ENCODE measurements at regions not wholly inside any gene's neighbourhood (a gene's known extent, or its start where the extent isn't known, plus 50 kb on each side); places are given as distances from the start of the nearest gene placed in this dataset.

DNA sequence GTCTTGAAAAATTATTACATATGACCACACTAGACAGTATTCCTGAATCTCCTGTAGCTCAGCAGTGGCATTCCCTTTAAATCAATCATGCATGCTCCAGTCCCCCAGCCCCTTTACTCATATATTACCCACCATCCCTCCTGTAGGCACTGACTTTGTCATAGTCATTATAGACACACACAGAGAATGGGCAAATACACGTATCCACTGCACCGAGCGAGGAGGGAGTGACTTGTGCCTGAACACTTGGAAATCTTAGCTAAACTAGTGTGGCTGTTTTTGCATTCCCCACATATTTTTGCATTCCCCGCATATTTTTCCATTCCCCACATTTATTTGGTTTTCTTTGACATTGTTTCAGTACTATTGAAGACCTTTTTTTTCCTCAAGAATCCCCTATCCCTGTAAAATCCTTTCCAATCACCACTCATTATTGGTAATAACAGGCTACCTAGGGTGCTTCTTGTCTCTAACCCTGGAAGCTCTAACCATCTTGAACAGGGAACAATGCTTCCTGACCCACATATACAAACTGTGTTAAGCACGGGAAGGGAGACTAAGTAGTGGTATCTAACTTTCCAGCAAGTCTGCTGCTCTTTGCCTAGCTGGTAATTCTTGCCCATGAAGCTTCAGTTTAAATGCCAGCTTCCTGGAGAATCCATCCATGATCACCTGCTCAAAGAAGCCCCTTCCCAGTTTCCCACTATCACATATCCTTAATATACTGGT, 534.4 kb upstream of the CAMK1G start:
- H3K4me2 ChIP-seq (ENCODE audit: insufficient read depth, low read length), result no peak overlapping the region
- no peak overlapping the region for H3K27ac ChIP-seq (ENCODE audit: low read length)
- no peak for ATAC-seq (ENCODE audit: insufficient read depth, low read depth)
- no peaks in the 10 kb centered on the region for H3K9me3 ChIP-seq (ENCODE audit: insufficient read depth, low read length, severe bottlenecking)
- no peaks in the 10 kb centered on the region for H3K4me1 ChIP-seq (ENCODE audit: insufficient read depth, low read length)
- H3K27me3 ChIP-seq (ENCODE audit: insufficient read depth, low read length, poor library complexity), result peaks cover 5% of the 10 kb centered on the region
- DNase-seq, result no peak
- no peaks in the 10 kb centered on the region for H4K20me1 ChIP-seq (ENCODE audit: insufficient read depth, low read length)
- TF ChIP-seq EZH2 (IDR thresholded peaks at IDR 0.05; ENCODE audit: borderline replicate concordance, low read depth, low read length, severe bottlenecking), result no peak
- TF ChIP-seq, protein P1, sequence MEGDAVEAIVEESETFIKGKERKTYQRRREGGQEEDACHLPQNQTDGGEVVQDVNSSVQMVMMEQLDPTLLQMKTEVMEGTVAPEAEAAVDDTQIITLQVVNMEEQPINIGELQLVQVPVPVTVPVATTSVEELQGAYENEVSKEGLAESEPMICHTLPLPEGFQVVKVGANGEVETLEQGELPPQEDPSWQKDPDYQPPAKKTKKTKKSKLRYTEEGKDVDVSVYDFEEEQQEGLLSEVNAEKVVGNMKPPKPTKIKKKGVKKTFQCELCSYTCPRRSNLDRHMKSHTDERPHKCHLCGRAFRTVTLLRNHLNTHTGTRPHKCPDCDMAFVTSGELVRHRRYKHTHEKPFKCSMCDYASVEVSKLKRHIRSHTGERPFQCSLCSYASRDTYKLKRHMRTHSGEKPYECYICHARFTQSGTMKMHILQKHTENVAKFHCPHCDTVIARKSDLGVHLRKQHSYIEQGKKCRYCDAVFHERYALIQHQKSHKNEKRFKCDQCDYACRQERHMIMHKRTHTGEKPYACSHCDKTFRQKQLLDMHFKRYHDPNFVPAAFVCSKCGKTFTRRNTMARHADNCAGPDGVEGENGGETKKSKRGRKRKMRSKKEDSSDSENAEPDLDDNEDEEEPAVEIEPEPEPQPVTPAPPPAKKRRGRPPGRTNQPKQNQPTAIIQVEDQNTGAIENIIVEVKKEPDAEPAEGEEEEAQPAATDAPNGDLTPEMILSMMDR (IDR thresholded peaks at IDR 0.05; ENCODE audit: borderline replicate concordance, extremely low read depth, low read length, poor library complexity, severe bottlenecking), result no peak
- H2AFZ ChIP-seq (ENCODE audit: low read depth, low read length), result no peak overlapping the region
- H3K79me2 ChIP-seq (ENCODE audit: insufficient read depth, low read length), result no peaks in the 10 kb centered on the region
- no peak overlapping the region for H3K4me3 ChIP-seq (ENCODE audit: low read depth in 1 of 2, low read length in 2 of 2)
- H3K36me3 ChIP-seq (ENCODE audit: insufficient read depth, low read length), result no peaks in the 10 kb centered on the region
- H3K9ac ChIP-seq (ENCODE audit: low read depth, low read length), result no peak overlapping the region

DNA sequence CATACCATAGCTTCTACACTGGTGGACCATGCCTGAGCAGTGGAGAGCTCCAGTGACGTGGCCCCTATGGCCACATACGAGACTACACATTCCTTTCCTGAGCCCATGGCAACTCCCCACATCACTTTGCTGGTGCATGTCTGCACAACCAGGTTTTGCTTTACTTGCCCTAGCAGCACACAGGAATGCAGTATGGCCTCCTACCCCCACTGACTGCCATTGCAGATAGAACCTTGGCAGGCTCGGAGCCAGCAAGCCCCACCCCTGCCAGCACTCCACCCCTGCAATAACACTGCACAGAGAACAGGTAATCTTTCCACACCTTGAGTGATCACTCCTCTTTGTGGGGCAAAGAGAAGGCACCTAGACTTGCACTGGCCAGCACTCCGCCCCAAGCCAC, 531.9 kb upstream of the CAMK1G start:
- peaks cover 5% of the 10 kb centered on the region for H3K27me3 ChIP-seq (ENCODE audit: insufficient read depth, low read length, poor library complexity)
- no peak overlapping the region for H3K4me3 ChIP-seq (ENCODE audit: low read depth in 1 of 2, low read length in 2 of 2)
- DNase-seq (no peak), ATAC-seq (ENCODE audit: insufficient read depth, low read depth) (no peak)
- TF ChIP-seq EZH2 (IDR thresholded peaks at IDR 0.05; ENCODE audit: borderline replicate concordance, low read depth, low read length, severe bottlenecking), result no peak
- TF ChIP-seq, protein P1 (IDR thresholded peaks at IDR 0.05; ENCODE audit: borderline replicate concordance, extremely low read depth, low read length, poor library complexity, severe bottlenecking), result no peak
- H3K36me3 ChIP-seq (ENCODE audit: insufficient read depth, low read length), result no peaks in the 10 kb centered on the region
- H3K4me2 ChIP-seq (ENCODE audit: insufficient read depth, low read length), result no peak overlapping the region
- no peak overlapping the region for H2AFZ ChIP-seq (ENCODE audit: low read depth, low read length)
- H3K79me2 ChIP-seq (ENCODE audit: insufficient read depth, low read length), result no peaks in the 10 kb centered on the region
- no peaks in the 10 kb centered on the region for H3K9me3 ChIP-seq (ENCODE audit: insufficient read depth, low read length, severe bottlenecking)
- no peak overlapping the region for H3K27ac ChIP-seq (ENCODE audit: low read length)
- no peaks in the 10 kb centered on the region for H4K20me1 ChIP-seq (ENCODE audit: insufficient read depth, low read length)
- no peaks in the 10 kb centered on the region for H3K4me1 ChIP-seq (ENCODE audit: insufficient read depth, low read length)
- H3K9ac ChIP-seq (ENCODE audit: low read depth, low read length), result no peak overlapping the region

DNA sequence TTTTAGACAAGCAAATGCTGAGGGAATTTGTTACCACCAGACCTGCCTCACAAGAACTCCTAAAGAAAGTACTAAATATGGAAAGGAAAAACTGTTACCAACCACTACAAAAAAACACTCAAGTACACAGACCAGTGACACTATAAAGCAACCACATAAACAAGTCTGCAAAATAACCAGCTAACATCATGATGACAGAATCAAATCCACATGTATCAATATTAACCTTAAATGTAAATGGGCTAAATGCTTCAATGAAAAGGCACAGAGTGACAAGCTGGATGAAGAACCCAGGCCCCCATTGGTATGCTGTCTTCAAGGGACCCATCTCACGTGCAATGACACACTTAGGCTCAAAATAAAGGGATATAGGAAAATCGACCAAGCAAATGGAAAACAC, 529.9 kb upstream of the CAMK1G start:
- Histone ChIP-seq H3K4me1 (ENCODE audit: insufficient read depth, low read length) (no peaks in the 10 kb centered on the region), H3K9me3 (ENCODE audit: insufficient read depth, low read length, severe bottlenecking) (no peaks in the 10 kb centered on the region), H4K20me1 (ENCODE audit: insufficient read depth, low read length) (no peaks in the 10 kb centered on the region), H3K36me3 (ENCODE audit: insufficient read depth, low read length) (no peaks in the 10 kb centered on the region), H2AFZ (ENCODE audit: low read depth, low read length) (no peak overlapping the region), H3K79me2 (ENCODE audit: insufficient read depth, low read length) (no peaks in the 10 kb centered on the region), H3K27me3 (ENCODE audit: insufficient read depth, low read length, poor library complexity) (peaks cover 5% of the 10 kb centered on the region), H3K4me3 (ENCODE audit: low read depth in 1 of 2, low read length in 2 of 2) (no peak overlapping the region), H3K27ac (ENCODE audit: low read length) (no peak overlapping the region), H3K4me2 (ENCODE audit: insufficient read depth, low read length) (no peak overlapping the region), H3K9ac (ENCODE audit: low read depth, low read length) (no peak overlapping the region)
- TF ChIP-seq EZH2 (IDR thresholded peaks at IDR 0.05; ENCODE audit: borderline replicate concordance, low read depth, low read length, severe bottlenecking), result no peak
- TF ChIP-seq, protein P1 (IDR thresholded peaks at IDR 0.05; ENCODE audit: borderline replicate concordance, extremely low read depth, low read length, poor library complexity, severe bottlenecking), result no peak
- no peak for DNase-seq
- no peak for ATAC-seq (ENCODE audit: insufficient read depth, low read depth)

All from DND-41 (cell line).